ENCODE measurements at regions not wholly inside any gene's neighbourhood (a gene's known extent, or its start where the extent isn't known, plus 50 kb on each side); places are given as distances from the start of the nearest gene placed in this dataset.

DNA sequence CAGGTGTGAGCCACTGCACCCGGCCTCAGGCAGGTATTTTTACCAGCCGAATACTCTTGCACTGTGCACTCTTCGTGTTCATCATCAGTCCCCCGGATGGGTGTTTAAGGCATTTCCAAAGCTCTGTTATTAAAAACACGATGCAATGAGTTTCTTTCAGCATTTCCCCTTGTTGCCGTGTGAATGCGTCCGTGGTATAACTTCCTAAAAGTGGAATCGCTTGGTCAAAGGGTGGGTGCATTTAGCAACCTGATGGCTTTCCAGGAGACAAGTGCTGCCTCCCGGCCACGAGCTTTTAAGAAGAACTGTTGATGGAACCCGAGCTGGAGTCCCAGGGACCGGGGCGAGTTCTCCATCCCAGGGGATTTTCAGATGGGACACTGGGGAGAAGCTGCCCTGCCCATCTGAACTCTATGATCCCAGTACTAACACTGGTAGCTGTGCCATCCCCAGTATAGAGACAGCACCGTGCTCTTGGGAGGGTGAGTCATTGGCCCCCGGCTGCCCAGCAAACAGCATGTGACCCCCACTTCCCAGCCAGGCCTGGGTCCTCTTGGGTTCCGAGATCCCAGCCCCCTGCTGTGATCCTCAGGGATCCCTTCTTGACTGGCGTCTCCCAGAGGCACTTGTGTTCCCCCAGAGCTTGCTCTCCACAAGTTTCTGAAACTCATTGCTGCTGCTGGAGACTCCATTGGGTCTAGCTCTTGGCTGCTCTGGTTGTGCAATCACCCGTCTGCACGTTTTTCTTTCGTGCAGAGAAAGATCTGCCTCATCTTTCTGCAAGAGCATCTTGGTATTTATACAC, 169.5 kb upstream of the IER5L start:
- TF ChIP-seq, protein P1, sequence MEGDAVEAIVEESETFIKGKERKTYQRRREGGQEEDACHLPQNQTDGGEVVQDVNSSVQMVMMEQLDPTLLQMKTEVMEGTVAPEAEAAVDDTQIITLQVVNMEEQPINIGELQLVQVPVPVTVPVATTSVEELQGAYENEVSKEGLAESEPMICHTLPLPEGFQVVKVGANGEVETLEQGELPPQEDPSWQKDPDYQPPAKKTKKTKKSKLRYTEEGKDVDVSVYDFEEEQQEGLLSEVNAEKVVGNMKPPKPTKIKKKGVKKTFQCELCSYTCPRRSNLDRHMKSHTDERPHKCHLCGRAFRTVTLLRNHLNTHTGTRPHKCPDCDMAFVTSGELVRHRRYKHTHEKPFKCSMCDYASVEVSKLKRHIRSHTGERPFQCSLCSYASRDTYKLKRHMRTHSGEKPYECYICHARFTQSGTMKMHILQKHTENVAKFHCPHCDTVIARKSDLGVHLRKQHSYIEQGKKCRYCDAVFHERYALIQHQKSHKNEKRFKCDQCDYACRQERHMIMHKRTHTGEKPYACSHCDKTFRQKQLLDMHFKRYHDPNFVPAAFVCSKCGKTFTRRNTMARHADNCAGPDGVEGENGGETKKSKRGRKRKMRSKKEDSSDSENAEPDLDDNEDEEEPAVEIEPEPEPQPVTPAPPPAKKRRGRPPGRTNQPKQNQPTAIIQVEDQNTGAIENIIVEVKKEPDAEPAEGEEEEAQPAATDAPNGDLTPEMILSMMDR (IDR thresholded peaks at IDR 0.05), result no peak
- TF ChIP-seq POLR2A (IDR thresholded peaks at IDR 0.05), result no peak

Measured in body of pancreas (tissue), 4 donors.